ENCODE measurements at regions not wholly inside any gene's neighbourhood (a gene's known extent, or its start where the extent isn't known, plus 50 kb on each side); places are given as distances from the start of the nearest gene placed in this dataset.

DNA sequence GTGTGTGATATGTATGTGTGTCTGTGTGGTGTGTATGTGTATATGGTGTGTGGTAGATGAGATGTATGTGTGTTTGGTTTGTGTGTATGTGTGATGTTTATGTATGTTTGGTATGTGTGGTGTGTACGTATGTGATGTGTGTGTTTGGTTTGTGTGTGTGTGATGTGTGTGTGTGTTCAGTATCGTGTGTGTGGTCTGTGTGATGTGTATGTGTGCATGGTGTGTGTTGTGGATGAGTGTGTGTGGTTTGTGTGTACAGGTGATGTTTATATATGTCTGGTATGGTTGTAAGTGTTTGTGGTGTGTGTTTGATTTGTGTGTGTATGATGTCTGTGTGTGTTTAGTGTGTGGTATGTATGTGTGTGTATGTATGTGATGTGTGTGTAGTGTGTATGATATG is 199.4 kb downstream of the SUDS3 start:
- no peak for TF ChIP-seq CTCF (IDR thresholded peaks at IDR 0.05; ENCODE audit: borderline replicate concordance, extremely low read depth, low read length, poor library complexity, severe bottlenecking)
- TF ChIP-seq EZH2 (IDR thresholded peaks at IDR 0.05; ENCODE audit: borderline replicate concordance, low read depth, low read length, severe bottlenecking): no peak
